Sigmoid colon (tissue), 6 donors: ENCODE measurements at regions not wholly inside any gene's neighbourhood (a gene's known extent, or its start where the extent isn't known, plus 50 kb on each side); places are given as distances from the start of the nearest gene placed in this dataset.

Experiments
- DNase-seq: peaks from one replicate; pipeline ENCODE4 v3.0.0-alpha.2; 2019
- H3K27ac ChIP-seq, 4 donors: fragments of 200-600 bp; sonication (generic); one replicate each; pipeline ENCODE4 v1.5.1; 2016 to 2019; ENCODE audit warnings: mild to moderate bottlenecking in 1 of 4
- H3K27me3 ChIP-seq, 3 donors: fragments of 200-600 bp; sonication (generic); one replicate each; pipeline ENCODE4 v1.5.1; 2019; ENCODE audit warnings: mild to moderate bottlenecking in 1 of 3
- H3K36me3 ChIP-seq, 4 donors: fragments of 200-600 bp; sonication (generic); one replicate each; pipeline ENCODE4 v1.5.1; 2016 to 2019
- H3K4me1 ChIP-seq, 4 donors: fragments of 200-600 bp; sonication (generic); one replicate each; pipeline ENCODE4 v1.5.1; 2017 to 2019
- H3K4me3 ChIP-seq, 4 donors: fragments of 200-600 bp; sonication (generic); one replicate each; pipeline ENCODE4 v1.5.1; 2017 to 2019; ENCODE audit warnings: mild to moderate bottlenecking in 2 of 4, moderate library complexity in 1 of 4
- H3K9me3 ChIP-seq, 4 donors: fragments of 200-600 bp in 3 of 4; sonication (generic) in 3 of 4; one replicate each; pipeline versions ENCODE4 v1.5.1 to v1.6.1; 2013 to 2019
- EP300 ChIP-seq, 4 donors: sonication (generic); formaldehyde crosslinking; IDR thresholded peaks; one replicate each; pipeline ENCODE4 v1.6.1; 2017; ENCODE audit warnings: antibody characterized with exemption in 4 of 4
- POLR2A ChIP-seq, 2 donors: fragments of 450-650 bp; IDR thresholded peaks; one replicate each; pipeline ENCODE4 v1.6.1; 2016; ENCODE audit warnings: antibody characterized with exemption in 2 of 2, mild to moderate bottlenecking in 2 of 2, moderate library complexity in 2 of 2
- POLR2AphosphoS5 ChIP-seq, 4 donors: sonication (generic); formaldehyde crosslinking; IDR thresholded peaks; one replicate each; pipeline ENCODE4 v1.6.1; 2017; ENCODE audit warnings: antibody characterized with exemption in 4 of 4
- WGBS, 2 donors: extraction: QIAGEN DNeasy Blood & Tissue Kit; methylation state at CpG; one replicate each; pipeline ENCODE4 v1.1.7; 2013; 5-methylcytosine and 5-hydroxymethylcytosine counted together
- intact Hi-C: fragments of 100-400 bp; cut with DNase I; formaldehyde crosslinking; loops from one replicate; pipeline ENCODE4 v1.15.1; 2023
- TF ChIP-seq, protein P1 (sequence below), 4 experiments: fragments of 450-650 bp in 3 of 4; fragments of 200-600 bp in 1 of 4; IDR thresholded peaks; one replicate each; pipeline ENCODE4 v1.5.1; 2016 to 2019; ENCODE audit warnings: antibody characterized with exemption in 4 of 4, mild to moderate bottlenecking in 3 of 4, moderate library complexity in 2 of 4
- donor health status: healthy with polysubstance abuse.
- donor health status: healthy.

DNA sequence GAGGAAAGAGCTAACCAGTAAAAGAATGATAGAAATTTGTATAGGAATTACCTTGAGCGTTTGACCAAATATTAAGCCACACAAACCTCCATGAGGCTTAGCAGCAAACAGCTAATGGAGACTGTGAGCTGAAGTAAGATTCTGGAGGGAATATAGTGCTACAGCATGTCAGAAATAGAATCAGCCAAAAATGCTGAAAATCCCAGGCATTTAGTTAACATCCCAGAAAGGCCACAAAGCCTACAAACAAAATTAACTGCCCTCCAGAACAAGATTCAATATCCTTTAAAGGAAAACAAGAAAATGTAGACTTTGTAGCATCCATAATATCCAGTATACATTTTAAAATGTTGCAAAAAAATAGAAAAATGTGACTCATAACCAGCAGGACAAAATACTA is 257.8 kb upstream of the TUSC1 start:
- peaks cover 0 to 3% (median 0%) of the 10 kb centered on the region in 4 donors for H3K4me1 ChIP-seq
- no peaks in the 10 kb centered on the region for H3K27me3 ChIP-seq
- no peak overlapping the region for H3K4me3 ChIP-seq
- intact Hi-C loops: no loop called here
- 86 to 88% methylated on average over 1 of the region's 1 CpG for WGBS, 2 donors
- no peak overlapping the region for H3K27ac ChIP-seq
- TF ChIP-seq, protein P1, sequence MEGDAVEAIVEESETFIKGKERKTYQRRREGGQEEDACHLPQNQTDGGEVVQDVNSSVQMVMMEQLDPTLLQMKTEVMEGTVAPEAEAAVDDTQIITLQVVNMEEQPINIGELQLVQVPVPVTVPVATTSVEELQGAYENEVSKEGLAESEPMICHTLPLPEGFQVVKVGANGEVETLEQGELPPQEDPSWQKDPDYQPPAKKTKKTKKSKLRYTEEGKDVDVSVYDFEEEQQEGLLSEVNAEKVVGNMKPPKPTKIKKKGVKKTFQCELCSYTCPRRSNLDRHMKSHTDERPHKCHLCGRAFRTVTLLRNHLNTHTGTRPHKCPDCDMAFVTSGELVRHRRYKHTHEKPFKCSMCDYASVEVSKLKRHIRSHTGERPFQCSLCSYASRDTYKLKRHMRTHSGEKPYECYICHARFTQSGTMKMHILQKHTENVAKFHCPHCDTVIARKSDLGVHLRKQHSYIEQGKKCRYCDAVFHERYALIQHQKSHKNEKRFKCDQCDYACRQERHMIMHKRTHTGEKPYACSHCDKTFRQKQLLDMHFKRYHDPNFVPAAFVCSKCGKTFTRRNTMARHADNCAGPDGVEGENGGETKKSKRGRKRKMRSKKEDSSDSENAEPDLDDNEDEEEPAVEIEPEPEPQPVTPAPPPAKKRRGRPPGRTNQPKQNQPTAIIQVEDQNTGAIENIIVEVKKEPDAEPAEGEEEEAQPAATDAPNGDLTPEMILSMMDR (IDR thresholded peaks at IDR 0.05): no peak
- TF ChIP-seq POLR2A (IDR thresholded peaks at IDR 0.05): no peak
- TF ChIP-seq EP300 (IDR thresholded peaks at IDR 0.05): no peak
- no peak for DNase-seq
- H3K36me3 ChIP-seq: no peaks in the 10 kb centered on the region
- peaks cover 0 to 7% (median 0%) of the 10 kb centered on the region in 4 donors for H3K9me3 ChIP-seq

DNA sequence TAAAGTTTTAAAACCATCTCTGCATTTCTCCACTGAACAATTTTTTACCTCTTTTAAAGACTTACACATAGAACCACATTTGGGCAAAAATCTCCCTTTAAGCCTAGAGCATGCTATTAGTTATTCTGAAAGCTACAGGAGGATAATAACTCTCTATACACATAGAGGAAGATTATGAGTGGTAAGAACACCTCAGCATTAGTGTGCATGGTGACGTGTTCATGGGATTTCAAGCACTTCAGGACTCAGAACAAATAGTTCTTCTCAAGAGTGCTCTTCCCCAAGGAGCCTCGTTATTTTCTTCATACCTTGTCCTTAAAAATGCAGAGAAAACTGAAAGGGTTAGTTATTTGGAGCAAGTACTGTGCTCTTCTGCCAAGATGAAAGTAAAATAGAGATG is 256.9 kb upstream of the TUSC1 start:
- Histone ChIP-seq H3K36me3 (no peaks in the 10 kb centered on the region), H3K4me1 (peaks cover 0 to 3% (median 0%) of the 10 kb centered on the region in 4 donors), H3K27ac (no peak overlapping the region), H3K27me3 (no peaks in the 10 kb centered on the region), H3K9me3 (peaks cover 0 to 7% (median 0%) of the 10 kb centered on the region in 4 donors), H3K4me3 (no peak overlapping the region)
- no peak for DNase-seq
- intact Hi-C loops: no loop called here
- WGBS, 2 donors: 39 to 66% methylated on average over 2 of the region's 2 CpGs
- TF ChIP-seq, protein P1 (IDR thresholded peaks at IDR 0.05): no peak
- TF ChIP-seq EP300 (IDR thresholded peaks at IDR 0.05): no peak
- no peak for TF ChIP-seq POLR2AphosphoS5 (IDR thresholded peaks at IDR 0.05)
- TF ChIP-seq POLR2A (IDR thresholded peaks at IDR 0.05): no peak

DNA sequence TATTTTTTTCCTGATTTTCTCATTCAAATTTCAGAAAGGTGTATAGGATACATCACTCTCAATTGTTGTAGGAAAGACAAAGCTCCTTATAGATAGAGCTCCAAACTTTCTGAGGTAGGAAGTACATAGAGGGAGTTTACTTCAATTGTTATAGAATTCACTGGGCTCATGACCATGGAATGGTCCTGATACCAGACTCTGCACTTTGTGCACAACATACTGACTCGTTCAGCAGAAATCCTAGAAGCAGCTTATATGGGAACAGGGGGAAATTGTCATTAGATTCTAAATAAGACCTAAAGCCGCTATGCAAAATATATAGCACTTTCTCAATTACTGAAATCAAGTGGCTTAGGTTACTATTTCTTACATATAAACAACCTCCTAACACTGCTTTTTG is 240.5 kb upstream of the TUSC1 start:
- Histone ChIP-seq H3K4me3 (no peak overlapping the region), H3K9me3 (no peaks in the 10 kb centered on the region), H3K4me1 (no peaks in the 10 kb centered on the region), H3K27ac (no peak overlapping the region), H3K27me3 (no peaks in the 10 kb centered on the region), H3K36me3 (no peaks in the 10 kb centered on the region)
- DNase-seq: no peak
- 64 to 80% methylated on average over 2 of the region's 2 CpGs for WGBS, 2 donors
- TF ChIP-seq POLR2AphosphoS5 (IDR thresholded peaks at IDR 0.05): no peak
- no peak for TF ChIP-seq POLR2A (IDR thresholded peaks at IDR 0.05)
- TF ChIP-seq, protein P1 (IDR thresholded peaks at IDR 0.05): no peak
- TF ChIP-seq EP300 (IDR thresholded peaks at IDR 0.05): no peak
- intact Hi-C loops: no loop called here

DNA sequence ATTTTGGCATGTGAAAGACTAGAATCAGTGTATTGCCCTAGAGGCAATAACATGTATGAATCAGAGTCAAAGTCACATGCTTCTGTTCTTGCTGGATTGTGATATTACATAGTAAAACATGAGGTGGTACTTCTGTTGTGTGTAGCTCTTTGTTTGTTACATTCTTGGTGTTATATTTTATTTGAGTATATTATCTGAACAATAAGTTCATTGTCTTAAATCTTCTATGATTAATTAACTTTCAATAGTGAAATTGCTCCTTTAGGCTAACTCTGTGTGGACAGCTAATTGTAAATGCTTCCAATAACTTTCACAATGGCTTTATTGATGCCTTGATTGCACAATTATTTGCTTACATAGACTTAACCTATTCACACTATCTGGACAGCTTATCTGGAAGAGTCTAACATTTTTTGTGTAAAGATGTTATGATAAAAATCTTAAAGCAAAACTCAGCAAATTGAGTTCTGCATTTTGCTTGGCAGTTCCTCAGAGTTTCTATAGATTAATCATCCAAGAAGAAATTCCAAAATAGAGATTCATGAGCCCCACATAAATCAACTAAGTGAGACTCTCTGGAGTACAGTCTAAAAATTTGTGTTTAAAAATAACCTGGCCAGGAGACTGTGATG is 239.6 kb upstream of the TUSC1 start:
- no peak for DNase-seq
- TF ChIP-seq POLR2AphosphoS5 (IDR thresholded peaks at IDR 0.05): no peak
- TF ChIP-seq, protein P1 (IDR thresholded peaks at IDR 0.05): no peak
- TF ChIP-seq EP300 (IDR thresholded peaks at IDR 0.05): no peak
- no peak for TF ChIP-seq POLR2A (IDR thresholded peaks at IDR 0.05)
- no peak overlapping the region for H3K4me3 ChIP-seq

DNA sequence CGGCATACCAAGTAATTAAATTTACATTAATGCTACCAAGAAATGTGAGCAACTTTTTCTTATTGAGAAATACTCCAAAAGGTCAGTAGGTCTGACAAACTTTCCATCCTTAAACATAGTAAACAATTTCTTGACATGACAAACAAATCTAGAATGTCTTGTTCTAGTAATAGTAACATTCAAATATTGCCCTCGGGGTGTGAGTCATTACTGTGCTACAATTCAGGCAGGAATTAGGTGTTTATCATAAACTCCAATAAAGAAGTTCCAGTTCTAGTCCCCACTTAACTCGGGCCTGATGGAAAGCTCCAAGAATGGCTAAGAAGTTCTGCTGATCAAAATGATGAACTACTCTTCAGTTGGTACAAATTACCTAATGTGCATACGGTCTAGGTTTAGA is 235.6 kb upstream of the TUSC1 start:
- Histone ChIP-seq H3K36me3 (no peaks in the 10 kb centered on the region), H3K27me3 (no peaks in the 10 kb centered on the region), H3K4me3 (no peak overlapping the region), H3K4me1 (no peaks in the 10 kb centered on the region), H3K27ac (no peak overlapping the region), H3K9me3 (no peaks in the 10 kb centered on the region)
- TF ChIP-seq POLR2AphosphoS5 (IDR thresholded peaks at IDR 0.05) (no peak), EP300 (IDR thresholded peaks at IDR 0.05) (no peak), POLR2A (IDR thresholded peaks at IDR 0.05) (no peak)
- TF ChIP-seq, protein P1 (IDR thresholded peaks at IDR 0.05): no peak
- DNase-seq: no peak
- WGBS, 2 donors: 78 to 82% methylated on average over 4 of the region's 4 CpGs
- intact Hi-C loops: no loop called here

More for the DNA sequence above, 239.6 kb upstream of the TUSC1 start:
- no peaks in the 10 kb centered on the region for H3K4me1 ChIP-seq
- no peaks in the 10 kb centered on the region for H3K36me3 ChIP-seq
- intact Hi-C loops: no loop called here
- H3K27ac ChIP-seq: no peak overlapping the region
- no peaks in the 10 kb centered on the region for H3K9me3 ChIP-seq
- no peaks in the 10 kb centered on the region for H3K27me3 ChIP-seq
